ENCODE measurements at regions not wholly inside any gene's neighbourhood (a gene's known extent, or its start where the extent isn't known, plus 50 kb on each side); places are given as distances from the start of the nearest gene placed in this dataset.
A peak's percentile ranks its signal among the peaks of the same experiment; 100 is the strongest.

GRCh38 chrX:39996536-39996935, 101.2 kb downstream of the BCOR start:
- dilution Hi-C loops (cut with MboI; ENCODE audit: extremely low pct_ligation_motif_present, low sequenced_read_pairs): no loop called here
- TF ChIP-seq CTCF (optimal IDR thresholded peaks at IDR 0.05 in 1 of 3, IDR thresholded peaks at IDR 0.05 in 1 of 3, conservative IDR thresholded peaks at IDR 0.05 in 1 of 3; ENCODE audit: extremely low read depth in 1 of 3, insufficient read depth in 2 of 3, low read length in 3 of 3) (no peak), EZH2 (IDR thresholded peaks at IDR 0.05; ENCODE audit: low read length) (no peak)

DNA sequence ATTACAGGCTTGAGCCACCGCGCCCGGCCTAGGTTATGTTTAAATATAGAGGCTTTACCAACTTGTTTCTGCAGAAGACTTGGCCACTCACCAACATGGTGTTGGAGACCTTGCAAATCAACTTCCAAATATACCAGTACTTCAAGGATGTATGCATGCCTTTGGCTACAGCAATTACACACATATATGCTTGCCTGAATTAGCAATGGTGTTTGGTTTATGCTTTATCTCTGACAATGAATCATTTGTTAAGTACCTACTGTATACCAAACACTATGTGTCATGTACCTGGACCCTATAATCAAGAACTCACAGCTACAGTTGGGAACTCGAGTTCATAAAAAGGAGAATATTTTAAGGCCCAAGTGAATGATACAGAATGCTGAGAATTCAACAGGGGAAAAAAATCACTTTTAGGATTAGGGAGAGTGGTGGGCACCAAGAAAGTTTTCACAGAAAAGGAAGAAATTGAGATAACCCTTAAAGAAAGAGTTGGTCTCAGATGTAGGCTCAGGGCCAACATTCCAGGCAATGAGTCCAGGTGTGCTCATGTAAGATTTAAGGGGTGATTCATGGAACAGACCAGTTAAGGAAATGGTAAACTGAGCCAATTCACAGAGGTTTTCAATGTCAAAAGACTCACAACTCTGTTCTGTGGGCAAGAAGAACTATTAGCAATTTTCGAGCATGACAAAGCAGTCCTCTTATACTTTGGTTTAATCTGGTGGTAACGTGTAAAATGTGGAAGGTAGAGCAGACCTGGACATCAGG, 98.9 kb downstream of the BCOR start:
- TF ChIP-seq EZH2 (IDR thresholded peaks at IDR 0.05; ENCODE audit: low read length) (no peak), CTCF (optimal IDR thresholded peaks at IDR 0.05 in 1 of 3, IDR thresholded peaks at IDR 0.05 in 1 of 3, conservative IDR thresholded peaks at IDR 0.05 in 1 of 3; ENCODE audit: extremely low read depth in 1 of 3, insufficient read depth in 2 of 3, low read length in 3 of 3) (no peak)
- no peaks in the 10 kb centered on the region for H3K79me2 ChIP-seq (ENCODE audit: control insufficient read depth, insufficient read depth, low read length)
- H3K27ac ChIP-seq (ENCODE audit: control insufficient read depth, insufficient read depth, low read length): no peak overlapping the region
- H3K9me3 ChIP-seq (ENCODE audit: control insufficient read depth, low read depth, low read length): no peaks in the 10 kb centered on the region
- H3K4me3 ChIP-seq (ENCODE audit: control insufficient read depth in 2 of 3, extremely low read depth in 1 of 3, insufficient read depth in 2 of 3, low read depth in 1 of 3, low read length in 3 of 3): no peak overlapping the region
- peak overlapping the region; percentile 17 for H3K4me2 ChIP-seq (ENCODE audit: control insufficient read depth, extremely low read depth, insufficient read depth, low read depth, low read length)
- peaks cover 8% of the 10 kb centered on the region for H3K4me1 ChIP-seq (ENCODE audit: control insufficient read depth, extremely low read depth, insufficient read depth, low read length)
- no peak overlapping the region for H3K9ac ChIP-seq (ENCODE audit: control insufficient read depth, extremely low read depth, insufficient read depth, low read length)
- H2AFZ ChIP-seq (ENCODE audit: control insufficient read depth, low read length): no peak overlapping the region
- FAIRE-seq: peak; percentile 55
- H3K9me1 ChIP-seq (ENCODE audit: control insufficient read depth, extremely low read depth, insufficient read depth, low read length): no peaks in the 10 kb centered on the region
- H3K27me3 ChIP-seq (ENCODE audit: control insufficient read depth, extremely low read depth, insufficient read depth, low read length): no peaks in the 10 kb centered on the region
- H3K36me3 ChIP-seq (ENCODE audit: control insufficient read depth in 2 of 2, extremely low read depth in 1 of 2, insufficient read depth in 2 of 2, low read length in 2 of 2): no peaks in the 10 kb centered on the region
- dilution Hi-C loops (cut with MboI; ENCODE audit: extremely low pct_ligation_motif_present, low sequenced_read_pairs): no loop called here
- no peaks in the 10 kb centered on the region for H4K20me1 ChIP-seq (ENCODE audit: control insufficient read depth, extremely low read depth, insufficient read depth, low read length)
- DNase-seq (ENCODE audit: low read depth, low spot score): no peak

More at GRCh38 chrX:39996536-39996935, 101.2 kb downstream of the BCOR start:
- no peak for FAIRE-seq
- Histone ChIP-seq H2AFZ (ENCODE audit: control insufficient read depth, low read length) (no peak overlapping the region), H3K4me1 (ENCODE audit: control insufficient read depth, extremely low read depth, insufficient read depth, low read length) (peaks cover 8% of the 10 kb centered on the region), H4K20me1 (ENCODE audit: control insufficient read depth, extremely low read depth, insufficient read depth, low read length) (no peaks in the 10 kb centered on the region), H3K4me3 (ENCODE audit: control insufficient read depth in 2 of 3, extremely low read depth in 1 of 3, insufficient read depth in 2 of 3, low read depth in 1 of 3, low read length in 3 of 3) (no peak overlapping the region), H3K27me3 (ENCODE audit: control insufficient read depth, extremely low read depth, insufficient read depth, low read length) (no peaks in the 10 kb centered on the region), H3K9ac (ENCODE audit: control insufficient read depth, extremely low read depth, insufficient read depth, low read length) (no peak overlapping the region), H3K9me1 (ENCODE audit: control insufficient read depth, extremely low read depth, insufficient read depth, low read length) (no peaks in the 10 kb centered on the region), H3K27ac (ENCODE audit: control insufficient read depth, insufficient read depth, low read length) (no peak overlapping the region), H3K79me2 (ENCODE audit: control insufficient read depth, insufficient read depth, low read length) (no peaks in the 10 kb centered on the region), H3K36me3 (ENCODE audit: control insufficient read depth in 2 of 2, extremely low read depth in 1 of 2, insufficient read depth in 2 of 2, low read length in 2 of 2) (no peaks in the 10 kb centered on the region), H3K9me3 (ENCODE audit: control insufficient read depth, low read depth, low read length) (no peaks in the 10 kb centered on the region), H3K4me2 (ENCODE audit: control insufficient read depth, extremely low read depth, insufficient read depth, low read depth, low read length) (no peak overlapping the region)
- no peak for DNase-seq (ENCODE audit: low read depth, low spot score)

Small RNAs in the stretch of these regions (small RNA-seq; reads per million reads assigned to genes)
- 0 reads per million in 3 experiments for gene MIR1587 (ENCODE audit: insufficient read length in 3 of 3, low read depth in 3 of 3, low replicate concordance in 1 of 3)
- 0 reads per million in 3 experiments for gene MIR3937 (ENCODE audit: insufficient read length in 3 of 3, low read depth in 3 of 3, low replicate concordance in 1 of 3)
- gene RN7SL732P (ENCODE audit: insufficient read length in 3 of 3, low read depth in 3 of 3, low replicate concordance in 1 of 3): 0 reads per million in 3 experiments
- gene RNU6-591P (ENCODE audit: insufficient read length in 3 of 3, low read depth in 3 of 3, low replicate concordance in 1 of 3): 0 reads per million in 3 experiments

Measured in keratinocyte (primary cell).